NCI-H524 (cell line): ENCODE measurements at regions not wholly inside any gene's neighbourhood (a gene's known extent, or its start where the extent isn't known, plus 50 kb on each side); places are given as distances from the start of the nearest gene placed in this dataset.

Source experiments
- DNase-seq, 2 experiments: peaks; one replicate each; lab custom pipeline; 2025; lab: John Stamatoyannopoulos, UW

DNA sequence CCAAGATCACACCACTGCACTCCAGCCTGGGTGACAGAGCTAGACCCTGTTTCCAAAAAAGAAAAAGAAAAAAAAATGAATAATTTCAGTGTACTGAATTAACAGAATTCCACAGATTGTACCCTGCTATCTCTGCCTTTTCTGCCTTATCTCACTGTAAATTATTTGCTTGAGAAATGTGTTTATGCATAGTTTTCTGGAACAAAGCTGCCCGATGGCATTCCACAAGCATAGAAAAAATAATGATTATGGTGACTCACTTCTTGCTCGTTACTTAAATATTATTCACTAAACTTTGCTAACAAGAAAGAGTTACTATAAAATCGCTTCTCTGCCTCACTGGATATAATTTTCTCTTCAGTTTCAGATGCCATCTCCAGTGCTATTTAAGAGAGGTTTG lies 88.7 kb upstream of the FAM169A start:
- DNase-seq: no peak

DNA sequence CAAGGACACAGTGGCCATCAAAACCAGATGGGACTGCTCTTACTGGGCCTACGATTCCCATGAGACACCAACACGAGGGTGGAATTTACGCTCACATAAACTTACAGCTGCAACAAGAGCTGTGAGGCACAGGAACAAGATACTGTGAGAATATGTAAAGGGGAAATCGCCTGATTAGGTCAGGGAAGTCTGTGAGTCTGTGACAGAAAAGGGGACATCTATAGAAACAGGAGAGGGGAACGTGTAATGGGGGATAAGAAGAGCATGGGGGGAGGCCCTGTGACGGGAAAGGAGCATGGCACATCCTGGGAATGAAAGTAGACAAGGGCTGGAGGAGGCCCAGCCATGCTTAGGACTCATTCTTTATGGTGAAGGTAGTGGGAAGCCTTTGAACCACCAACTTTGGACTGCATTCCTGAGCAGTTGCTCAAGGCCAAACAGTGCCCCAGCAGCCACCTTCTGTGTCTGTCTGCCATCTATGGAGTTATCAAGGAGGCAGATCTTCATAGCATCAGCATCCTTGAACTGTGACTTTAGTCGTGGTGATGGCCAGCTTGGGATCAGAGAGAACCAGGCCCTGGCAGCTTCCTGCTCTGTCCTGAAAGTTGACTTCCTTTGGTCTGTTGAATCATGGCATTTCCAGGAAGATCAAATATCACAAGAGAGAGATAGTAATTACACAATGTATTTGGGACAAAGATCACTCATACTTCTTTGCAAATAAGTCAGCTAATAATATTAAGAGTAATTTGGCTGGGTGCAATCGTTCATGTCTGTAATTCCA lies 87.9 kb upstream of the FAM169A start:
- no peak for DNase-seq

DNA sequence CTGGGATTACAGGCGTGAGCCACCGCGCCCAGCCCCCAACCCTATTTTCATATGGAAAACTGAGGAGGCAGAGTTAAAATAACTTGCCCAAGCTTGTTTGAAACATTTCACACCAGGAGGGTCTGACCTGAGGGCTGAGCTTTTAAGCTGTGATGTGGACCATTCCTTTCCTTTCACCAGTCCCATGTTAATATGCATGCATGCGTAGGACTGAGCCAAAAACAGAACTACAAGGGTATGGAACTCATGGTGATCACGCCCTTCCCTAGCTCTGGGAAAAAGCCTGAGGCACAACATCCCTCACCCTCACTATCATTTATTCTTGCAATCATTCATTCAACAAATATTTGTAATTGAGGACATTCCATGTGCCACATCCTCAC lies 87.4 kb upstream of the FAM169A start:
- DNase-seq: no peak

DNA sequence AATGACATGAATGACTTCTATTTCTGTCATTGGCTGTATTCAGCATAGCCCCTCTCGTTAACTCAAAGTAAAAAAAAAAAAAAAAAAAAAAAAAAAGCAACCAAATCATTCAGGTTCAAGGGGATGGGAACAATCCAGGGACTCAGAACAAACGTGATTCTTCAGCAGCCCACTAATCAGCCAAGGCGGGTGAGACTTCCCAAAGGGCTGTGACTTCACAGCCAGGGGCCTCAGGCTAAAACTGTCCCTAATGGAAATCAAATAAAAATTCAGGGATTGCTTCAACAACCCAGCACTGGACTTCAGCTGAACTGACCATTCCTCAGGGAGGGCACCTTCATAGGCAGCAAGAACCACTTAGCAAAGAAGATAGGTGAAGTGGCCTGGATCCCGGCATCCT lies 86.2 kb upstream of the FAM169A start:
- DNase-seq: no peak

DNA sequence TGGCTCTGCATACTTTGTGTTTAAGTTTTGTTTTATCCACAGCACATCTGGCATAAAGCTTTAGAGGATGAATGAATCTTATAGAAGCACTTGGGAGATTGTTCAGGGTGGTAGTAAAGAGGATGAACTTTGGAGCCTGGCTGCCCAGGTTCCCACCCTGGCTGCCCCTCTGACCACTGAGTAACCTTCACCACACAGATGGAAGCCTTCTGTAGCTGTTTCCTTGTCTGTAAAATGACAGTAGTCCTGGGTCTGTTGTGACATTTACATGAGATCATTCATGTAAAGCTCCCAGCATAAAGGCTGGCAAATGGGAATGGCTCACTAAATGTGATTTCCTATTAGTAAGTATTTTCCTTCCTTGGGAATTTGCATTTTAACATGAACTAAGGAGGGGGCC lies 85.7 kb upstream of the FAM169A start:
- no peak for DNase-seq

DNA sequence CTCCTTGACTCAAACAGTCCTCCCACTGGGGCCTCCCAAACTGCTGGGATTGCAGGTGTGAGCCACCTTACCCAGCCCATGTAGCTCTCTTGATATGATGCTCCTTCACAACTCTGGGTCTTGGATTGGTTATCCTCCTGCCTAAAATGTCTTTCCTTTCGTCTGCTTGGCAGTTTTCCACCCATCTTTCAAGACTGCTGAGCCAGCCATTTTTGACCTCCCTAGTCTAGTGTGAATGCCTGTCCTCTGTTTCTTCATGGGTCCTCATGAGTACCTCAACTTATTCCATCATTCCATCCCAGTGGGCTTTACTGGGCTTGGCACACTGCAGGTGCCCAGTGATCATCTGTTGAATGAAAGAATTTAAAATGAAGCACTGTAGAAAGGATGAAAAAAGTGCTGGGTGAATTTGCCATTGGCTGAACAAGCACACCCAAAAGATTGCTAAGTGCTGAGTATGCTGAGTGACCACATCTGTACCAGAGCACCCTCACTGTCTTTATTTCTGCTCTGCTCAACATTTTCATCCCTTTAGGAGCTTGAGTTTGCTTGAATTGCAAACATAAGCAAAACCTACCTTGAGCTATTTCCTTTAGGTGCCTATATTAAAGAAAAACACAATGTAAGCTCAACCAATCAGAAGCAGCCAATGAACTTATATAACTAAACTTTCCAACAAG lies 84.8 kb upstream of the FAM169A start:
- no peak for DNase-seq

DNA sequence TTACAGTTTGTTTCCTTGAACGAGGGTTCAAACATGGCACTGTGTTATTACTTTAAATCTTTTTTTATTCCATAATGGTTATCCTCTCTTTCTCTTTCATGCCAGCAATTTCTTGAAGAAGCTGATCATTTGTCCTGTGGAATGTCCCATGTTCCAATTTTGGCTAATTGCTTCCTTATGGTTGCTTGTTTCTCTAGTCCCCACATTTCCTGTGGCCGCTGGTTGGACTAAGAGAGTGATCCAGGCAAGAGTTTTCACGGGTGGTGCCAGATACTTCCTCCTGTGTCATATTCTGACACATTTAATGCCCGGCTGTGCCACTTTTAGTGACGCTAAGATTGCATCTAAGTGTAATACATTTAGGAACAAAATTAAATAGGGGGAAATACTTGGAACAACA lies 83.8 kb upstream of the FAM169A start:
- no peak for DNase-seq

DNA sequence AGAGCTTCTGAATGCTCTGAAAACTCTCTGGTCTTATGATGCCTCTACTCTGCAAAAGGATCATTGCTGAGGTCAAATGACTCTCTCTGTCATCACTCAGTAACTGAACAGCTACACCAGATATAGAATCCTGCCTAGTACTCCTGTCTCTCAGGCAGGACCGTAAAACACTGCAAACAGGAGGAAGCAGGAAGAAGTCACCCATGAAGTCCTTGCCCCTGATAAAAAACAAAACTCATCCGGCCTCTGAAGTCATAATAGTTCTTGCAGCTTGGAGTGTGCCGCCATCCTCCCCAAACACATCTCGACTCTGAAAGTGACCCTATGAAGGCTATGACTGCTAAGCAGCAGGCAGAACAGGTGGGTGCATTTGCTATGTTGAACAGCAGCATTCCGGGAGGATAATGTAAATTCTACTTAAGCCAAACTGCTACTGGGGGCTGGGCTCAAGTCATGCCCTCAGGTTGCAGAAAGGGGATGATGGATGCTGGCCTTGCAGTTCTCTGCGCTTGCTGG lies 81.9 kb upstream of the FAM169A start:
- no peak for DNase-seq

DNA sequence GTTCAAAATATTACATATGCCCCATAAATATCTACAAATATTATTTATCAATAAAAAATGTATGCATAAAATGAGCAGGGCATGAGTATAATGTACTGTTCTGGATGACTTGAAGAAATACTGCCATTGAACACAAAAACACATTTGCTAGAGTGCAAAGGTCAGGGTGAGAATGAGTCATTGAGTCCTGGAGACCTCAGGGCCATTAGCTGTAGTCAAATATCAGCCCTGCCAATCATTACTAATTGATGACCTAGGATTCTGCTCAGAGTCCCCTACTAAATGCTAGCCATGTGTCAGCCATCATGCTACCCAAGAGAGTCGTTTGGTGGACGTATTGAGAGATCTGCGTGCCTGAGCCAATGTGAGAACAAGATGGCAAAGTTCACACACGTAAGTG lies 80.3 kb upstream of the FAM169A start:
- no peak for DNase-seq

DNA sequence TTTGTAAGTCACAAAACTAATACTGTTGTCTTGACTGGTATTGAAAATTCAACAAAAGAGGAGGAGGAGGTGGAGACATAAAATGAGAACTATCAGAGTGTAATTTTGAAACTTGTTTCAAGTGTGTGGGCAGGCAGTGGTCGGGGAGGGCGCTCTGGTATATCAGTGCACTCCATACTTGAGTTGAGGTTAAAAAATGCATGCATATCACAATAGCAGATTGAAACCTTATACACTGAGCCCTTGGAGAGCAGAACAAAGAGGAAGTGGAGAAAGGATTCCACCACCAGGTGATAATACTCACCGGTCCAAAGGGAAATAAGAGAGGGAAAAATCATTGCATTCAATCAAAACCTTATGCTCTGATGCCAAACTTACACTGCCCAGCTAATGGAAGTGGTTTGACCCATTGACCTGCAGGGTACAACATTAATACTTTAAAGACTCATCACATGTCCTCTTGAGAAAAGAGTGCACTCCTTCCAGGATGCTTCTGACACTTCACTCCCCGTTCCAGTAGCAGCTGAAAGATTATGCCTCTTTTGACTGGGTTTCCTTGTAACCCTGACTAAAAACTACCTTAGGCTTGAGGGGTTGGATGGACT lies 79.5 kb upstream of the FAM169A start:
- no peak for DNase-seq

DNA sequence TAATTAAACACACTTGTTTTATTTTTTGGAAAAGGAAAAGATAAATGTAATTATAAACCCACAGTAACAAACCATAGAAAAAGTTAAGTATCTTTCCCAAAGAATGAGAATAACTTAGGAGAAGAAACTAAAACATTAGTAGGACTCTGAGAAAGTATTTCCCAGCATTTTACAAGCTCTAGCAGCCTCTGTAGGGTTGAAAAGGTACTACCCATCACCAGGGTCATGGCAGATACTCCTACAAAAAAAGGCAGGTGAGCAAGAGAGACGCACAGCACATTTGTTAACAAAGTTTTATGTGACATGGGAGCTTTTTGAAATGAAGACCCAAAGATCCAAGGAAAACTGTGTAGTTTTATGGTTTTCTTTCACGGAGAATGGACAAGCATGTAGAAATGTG lies 77.7 kb upstream of the FAM169A start:
- no peak for DNase-seq

DNA sequence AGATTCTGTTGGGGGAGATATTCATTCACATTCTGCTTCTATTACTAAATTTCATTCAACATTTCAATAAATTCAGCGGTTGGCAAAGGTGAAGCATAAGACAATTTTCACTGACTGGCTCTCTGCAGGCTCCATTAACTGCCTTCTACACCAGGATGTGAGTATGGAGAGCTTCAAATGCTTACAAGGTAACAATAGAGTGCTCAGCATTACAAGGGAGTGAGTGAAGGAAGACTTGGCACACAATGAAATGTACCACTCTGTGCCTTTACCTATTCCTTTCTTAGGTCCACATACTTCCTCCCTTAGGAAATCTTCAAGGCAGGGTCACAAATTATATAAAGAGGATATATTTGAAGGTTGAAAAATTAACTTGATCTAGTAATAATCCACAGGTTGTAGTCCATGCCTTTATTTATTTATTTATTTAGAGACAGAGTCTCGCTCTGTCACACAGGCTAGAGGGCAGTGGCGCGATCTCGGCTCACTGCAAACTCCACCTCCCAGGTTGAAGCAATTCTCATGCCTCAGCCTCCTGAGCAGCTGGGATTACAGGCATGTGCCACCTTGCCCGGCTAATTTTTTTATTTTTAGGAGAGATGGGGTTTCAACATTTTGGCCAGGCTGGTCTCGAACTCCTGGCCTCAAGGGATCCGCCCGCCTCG lies 76.6 kb upstream of the FAM169A start:
- no peak for DNase-seq

DNA sequence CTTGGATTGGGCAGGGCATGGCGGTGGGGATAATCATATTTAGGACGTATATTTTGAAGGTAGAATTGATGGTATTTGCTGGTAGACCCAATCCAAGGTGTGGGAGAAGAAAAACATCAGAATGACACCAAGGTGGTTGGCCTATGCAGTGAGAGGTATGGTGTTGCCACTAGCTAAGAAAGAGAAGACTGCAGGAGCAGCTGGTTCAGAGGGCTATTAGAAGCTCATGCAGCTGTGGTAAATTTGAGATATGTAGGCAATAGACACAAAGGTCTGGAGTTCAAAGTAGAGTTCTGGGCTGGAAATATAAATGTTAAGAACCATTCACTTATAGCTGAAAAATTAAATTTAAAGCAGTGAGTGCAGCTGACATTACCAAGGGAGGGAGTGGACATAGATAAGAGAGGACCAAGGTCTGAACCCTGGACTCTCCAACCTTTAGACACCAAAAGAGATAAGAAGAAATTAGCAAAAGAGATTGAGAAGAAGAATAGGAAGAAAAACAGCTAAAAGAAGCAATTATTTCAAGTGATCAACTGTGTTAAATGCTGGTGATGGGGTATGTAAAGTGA lies 74.7 kb upstream of the FAM169A start:
- no peak for DNase-seq

DNA sequence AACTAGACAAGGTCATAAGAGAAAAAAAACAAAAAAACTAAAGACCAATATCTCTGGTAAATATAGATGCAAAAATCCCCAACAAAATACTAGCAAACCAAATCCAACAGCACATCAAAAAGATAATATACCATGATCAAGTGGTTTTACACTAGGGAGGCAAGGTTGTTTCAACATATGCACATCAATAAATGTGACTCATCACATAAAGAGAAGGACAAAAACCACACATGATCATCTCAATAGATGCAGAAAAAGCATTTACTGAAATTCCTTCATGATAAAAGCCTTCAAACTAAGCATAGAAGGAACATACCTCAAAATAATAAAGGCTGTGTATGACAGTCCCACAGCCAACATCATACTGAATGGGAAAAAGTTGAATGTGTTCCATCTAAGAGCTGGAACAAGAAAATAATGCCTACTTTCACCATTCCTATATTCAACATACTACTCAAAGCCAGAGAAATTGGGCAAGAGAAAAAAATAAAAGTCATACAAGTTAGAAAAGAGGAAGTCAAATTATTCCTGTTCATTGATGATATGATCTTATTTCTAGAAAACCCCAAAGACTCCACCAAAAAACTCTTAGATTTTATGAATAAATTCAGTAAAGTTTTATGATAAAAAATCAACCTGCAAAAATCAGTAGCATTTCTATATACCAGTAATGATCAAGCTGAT lies 72.2 kb upstream of the FAM169A start:
- no peak for DNase-seq

DNA sequence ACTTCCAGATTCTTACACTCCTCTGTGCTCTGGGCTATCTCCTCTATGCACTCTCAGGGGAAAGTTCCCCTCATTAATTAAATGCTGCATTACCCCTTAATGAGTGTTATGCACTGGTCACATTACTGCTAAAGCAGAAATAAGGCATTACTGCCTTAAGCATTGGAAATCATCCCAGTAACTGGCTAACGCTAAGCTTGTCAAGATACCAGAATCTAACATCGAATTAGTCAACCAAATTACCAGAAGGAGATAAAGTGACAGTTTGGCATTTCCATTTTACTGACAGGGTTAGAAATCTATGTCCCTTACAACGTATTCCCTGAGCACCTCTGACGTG lies 69.5 kb upstream of the FAM169A start:
- no peak for DNase-seq

DNA sequence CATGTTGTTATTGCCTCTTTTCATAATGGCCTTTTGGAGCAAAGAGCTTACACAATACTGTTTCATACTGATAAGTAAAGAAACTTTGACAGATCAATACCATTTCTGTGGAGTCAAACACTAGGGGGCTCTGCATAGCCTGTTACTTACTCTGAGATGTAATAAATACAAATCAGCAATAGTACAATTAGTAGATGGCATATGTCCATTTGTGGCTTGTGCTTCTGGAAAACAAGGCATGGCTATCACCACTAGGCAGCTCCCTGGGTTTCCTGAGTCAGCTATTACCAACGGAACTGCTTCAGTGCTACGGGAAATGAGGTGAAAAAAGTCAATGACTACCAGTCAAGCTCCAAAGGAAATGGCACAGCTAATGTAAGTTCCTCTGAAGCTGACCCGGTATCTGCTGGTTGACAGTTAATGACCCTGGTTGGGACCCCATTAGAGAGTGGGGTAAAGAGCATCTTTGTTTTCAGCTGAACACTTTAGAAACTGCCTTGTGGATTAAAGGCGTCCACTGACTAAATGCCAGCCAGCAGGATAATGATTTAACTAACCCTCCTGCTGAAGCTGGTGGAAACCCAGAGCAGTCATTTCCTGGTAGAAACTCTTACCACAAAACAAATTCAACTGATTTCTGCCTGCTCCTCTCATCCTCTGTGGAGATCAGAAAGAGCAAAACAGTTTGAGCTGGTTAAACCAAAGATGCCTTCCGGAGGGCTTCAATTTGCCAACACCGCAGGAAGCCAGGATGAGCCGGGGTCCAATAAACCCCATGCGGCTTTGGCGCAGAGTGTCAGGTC lies 69.0 kb upstream of the FAM169A start:
- DNase-seq: no peak

DNA sequence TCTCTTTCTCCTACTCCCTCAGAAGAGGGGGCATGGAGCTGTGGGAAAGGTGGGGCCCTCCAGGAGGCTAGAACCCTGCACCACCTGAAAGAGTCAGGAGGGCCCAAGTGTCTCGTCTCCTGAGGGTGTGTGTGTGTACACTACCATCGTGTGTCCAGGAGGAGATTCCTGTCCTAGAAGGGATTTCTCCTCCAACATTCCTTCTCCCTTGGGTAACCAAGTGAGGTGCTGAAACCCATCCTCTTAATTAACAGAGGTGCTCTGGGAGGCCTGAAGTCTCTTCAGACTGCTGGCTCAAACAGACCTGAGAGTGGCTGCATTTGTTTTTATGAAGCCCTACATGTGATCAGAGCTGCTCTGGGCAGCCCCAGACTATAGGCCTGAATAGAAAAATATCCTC lies 61.1 kb upstream of the FAM169A start:
- DNase-seq: no peak

DNA sequence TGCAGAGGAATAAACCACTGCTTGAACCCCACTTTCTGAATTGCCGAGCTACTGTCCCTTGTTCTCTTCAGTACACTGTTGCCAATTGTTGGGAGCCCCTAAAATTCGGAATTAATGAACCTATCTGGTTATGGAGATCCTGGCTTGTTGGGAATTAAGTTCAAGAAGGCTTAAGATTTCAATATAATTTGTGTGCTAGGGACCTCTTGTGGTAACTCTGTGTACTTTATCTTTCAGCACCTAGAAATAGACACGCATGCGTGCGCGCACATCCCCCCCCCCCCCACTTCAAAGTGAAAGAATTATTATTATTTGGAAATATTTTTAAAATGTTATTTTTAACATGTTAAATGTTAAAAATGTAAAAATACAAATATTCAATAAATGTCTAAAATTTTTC lies 53.3 kb upstream of the FAM169A start:
- DNase-seq: peak; percentile 5 to 66

DNA sequence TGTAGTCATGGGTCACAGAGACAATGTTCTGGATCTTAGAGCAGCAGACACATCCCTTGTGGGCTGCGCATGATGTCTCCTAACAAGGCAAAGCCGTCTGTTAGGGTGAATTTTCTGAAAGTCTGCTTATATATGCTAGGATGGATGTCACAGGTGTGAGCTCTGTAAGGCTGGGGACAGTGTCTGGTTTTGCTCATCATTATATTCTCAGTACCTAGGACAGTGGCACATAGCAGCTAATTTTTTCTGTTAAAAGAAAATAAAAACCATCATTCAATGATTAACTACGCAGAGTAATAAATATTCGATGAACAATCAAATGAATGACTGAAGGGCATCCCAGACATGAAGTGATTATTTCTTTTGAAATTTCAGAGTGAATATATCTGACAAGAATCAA lies 52.9 kb upstream of the FAM169A start:
- no peak for DNase-seq

DNA sequence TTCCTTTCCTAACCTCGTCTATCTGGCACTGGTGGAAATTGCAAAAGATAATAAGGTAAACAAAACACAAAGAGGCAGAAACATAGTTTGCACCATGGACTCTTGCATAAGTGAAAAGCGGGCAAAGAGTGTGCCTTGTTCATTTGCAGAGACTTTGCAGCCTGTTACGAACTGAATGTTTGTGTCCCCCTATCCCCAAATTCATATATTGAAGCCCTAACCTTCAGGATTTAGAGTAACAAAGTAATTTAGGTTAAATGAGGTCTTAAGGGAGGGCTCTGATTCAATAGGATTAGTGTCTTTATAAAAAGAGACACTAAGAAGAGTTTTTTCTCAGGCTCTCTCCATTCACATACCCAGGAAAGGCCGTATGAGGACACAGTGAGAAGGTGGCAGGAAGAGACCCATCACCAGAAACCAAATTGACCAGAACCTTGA lies 52.1 kb upstream of the FAM169A start:
- DNase-seq: no peak
